D721Med (cell line): ENCODE measurements at regions not wholly inside any gene's neighbourhood (a gene's known extent, or its start where the extent isn't known, plus 50 kb on each side); places are given as distances from the start of the nearest gene placed in this dataset.

Source experiments
- DNase-seq: peaks from one replicate; pipeline ENCODE4 v3.0.0; 2011; ENCODE audit warnings: low spot score; ENCODE audit not compliant: insufficient read length
- FAIRE-seq: peaks from 2 replicates; lab custom pipeline; 2011; peaks lifted over from hg19 to GRCh38; lab: Jason Lieb, UNC
- TF ChIP-seq, protein P1 (sequence below): IDR thresholded peaks from 2 replicates; pipeline ENCODE4 v1.5.1; 2012; ENCODE audit warnings: mild to moderate bottlenecking, control low read depth; ENCODE audit not compliant: insufficient read depth; ENCODE audit errors: missing control alignments

DNA sequence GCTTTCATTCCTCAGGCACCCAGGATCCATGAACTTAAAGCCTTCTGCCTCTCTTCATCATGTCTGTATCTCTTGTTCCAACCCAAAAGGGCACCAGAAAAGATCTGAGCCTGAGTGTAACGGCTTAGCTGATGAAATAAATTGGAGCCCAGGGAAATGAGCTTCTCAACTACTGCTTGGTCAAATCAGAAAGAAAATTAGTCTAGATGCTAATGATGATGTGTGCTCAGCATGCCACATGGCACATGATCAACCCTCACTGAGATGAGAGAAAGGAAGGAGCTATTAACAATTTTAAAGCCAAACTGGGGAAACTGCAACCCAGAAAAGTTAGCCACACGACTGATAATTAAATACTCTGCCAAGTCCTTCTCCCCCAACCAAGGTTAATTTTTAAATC is 325.7 kb downstream of the CNTN3 start:
- TF ChIP-seq, protein P1, sequence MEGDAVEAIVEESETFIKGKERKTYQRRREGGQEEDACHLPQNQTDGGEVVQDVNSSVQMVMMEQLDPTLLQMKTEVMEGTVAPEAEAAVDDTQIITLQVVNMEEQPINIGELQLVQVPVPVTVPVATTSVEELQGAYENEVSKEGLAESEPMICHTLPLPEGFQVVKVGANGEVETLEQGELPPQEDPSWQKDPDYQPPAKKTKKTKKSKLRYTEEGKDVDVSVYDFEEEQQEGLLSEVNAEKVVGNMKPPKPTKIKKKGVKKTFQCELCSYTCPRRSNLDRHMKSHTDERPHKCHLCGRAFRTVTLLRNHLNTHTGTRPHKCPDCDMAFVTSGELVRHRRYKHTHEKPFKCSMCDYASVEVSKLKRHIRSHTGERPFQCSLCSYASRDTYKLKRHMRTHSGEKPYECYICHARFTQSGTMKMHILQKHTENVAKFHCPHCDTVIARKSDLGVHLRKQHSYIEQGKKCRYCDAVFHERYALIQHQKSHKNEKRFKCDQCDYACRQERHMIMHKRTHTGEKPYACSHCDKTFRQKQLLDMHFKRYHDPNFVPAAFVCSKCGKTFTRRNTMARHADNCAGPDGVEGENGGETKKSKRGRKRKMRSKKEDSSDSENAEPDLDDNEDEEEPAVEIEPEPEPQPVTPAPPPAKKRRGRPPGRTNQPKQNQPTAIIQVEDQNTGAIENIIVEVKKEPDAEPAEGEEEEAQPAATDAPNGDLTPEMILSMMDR = no peak
- FAIRE-seq (no peak), DNase-seq (no peak)

DNA sequence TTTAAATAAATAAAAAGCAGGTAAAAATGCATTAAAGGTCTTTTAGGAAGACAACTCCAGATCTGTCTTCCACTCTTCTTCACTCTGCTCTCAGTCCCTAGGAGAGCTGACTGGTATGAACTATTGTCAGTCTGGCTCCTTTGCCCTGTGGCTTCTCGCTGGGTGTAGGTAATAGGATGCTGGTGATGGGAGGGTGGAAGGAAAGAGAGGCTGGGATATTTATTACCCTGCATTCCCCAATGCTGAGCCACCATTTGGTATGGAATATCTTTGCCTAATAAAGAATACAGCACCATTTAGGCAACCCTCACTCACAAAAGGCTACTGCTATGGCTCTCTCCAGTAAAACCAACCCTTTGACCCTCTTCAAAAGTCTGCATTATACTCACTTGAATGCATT is 326.9 kb downstream of the CNTN3 start:
- FAIRE-seq = no peak
- TF ChIP-seq, protein P1 = no peak
- DNase-seq = no peak

DNA sequence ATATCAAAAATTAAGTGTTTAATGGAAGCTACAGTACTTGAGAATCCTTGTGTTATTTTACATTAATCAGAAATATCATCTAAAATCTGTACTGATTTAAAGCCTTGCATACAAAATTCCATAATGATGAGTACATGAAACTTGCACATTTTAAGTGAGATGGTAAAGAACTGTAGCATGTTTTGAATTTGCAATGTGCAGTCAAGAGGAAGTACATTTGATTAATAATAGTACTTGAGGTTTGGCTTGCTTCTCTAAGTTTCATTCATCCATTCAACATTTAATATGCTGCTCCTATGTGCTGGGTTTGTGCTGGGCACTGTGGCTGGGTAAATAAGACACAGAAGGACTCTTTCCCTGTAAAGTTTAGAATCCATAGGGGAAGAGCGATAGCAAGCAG is 332.3 kb downstream of the CNTN3 start:
- TF ChIP-seq, protein P1 = no peak
- DNase-seq (no peak), FAIRE-seq (no peak)

DNA sequence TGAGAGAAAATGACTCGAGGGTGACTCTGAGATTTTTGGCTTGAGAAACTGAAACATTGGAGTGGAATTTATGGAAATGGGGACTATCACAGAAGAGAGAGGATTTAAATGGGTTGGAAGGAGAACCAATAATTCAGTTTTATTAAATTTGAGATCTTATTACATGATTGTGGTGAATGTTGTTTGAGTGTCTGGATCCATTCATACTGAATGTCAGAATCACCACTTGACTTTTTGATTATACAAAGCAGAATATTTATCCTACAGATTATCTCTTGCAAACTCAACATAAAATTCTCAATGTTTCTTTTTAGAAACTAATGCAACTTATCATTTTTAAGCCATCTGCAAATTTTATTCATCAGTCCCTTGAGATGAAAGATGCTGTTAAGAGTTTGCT is 332.8 kb downstream of the CNTN3 start:
- TF ChIP-seq, protein P1 = no peak
- no peak for DNase-seq
- FAIRE-seq = no peak

DNA sequence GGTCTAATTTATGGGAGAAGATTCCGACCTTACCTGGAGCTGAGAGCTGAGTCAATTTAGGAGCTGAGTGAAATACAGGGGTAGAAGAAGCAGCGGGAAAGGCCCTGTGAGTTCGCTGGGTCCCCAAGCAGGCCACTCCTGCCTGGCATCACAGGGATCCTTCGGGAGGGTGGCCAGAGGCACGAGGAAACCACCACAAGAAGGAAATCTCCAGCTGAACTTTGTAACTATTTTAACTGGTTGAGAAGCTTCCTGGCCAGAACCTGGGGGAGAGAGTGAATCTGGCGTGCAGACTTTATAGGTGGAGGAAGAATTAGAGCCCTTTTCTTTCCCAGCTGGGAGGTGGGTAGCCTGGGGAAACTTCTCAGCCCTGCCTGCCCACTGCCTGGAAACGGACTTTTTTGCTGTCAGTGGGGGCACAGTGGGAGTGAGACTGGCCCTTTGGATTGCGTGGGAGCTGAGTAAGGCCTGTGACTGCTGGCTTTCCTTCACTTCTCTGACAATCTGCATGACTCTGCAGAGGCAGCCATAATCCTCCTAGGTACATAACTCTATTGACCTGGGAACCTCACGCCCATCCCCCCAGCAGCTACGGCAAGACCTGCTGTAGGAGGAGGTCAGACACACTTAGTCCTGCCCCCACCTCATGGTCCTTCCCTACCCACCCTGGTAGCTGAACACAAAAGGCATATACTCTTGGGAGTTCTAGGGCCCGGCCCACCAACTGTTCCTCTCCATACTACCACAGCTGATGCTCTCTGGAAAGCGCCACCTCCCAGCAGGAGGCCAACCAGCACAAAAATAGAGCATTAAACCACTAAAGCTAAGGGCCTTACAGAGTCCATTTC is 340.7 kb downstream of the CNTN3 start:
- FAIRE-seq (no peak), DNase-seq (no peak)
- TF ChIP-seq, protein P1 = no peak

DNA sequence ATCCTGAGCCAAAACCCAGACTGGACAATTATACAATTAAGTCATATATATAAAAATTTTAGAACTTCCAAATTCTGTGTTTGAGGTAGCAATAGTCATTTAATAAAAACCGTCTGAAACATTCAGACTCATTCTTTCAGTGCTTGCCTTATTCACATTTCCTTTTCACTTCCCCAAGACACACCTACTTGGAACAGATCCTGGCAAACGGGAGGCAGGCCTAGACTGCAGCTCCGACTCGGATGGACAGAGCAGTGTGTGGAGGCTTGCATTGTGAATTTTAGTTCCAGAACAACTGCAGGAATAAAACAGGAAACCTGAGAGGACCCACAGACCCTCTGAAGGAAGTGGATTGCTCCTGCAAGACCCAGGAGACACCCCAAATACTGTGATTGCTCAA is 341.4 kb downstream of the CNTN3 start:
- TF ChIP-seq, protein P1 = no peak
- FAIRE-seq (no peak), DNase-seq (no peak)

DNA sequence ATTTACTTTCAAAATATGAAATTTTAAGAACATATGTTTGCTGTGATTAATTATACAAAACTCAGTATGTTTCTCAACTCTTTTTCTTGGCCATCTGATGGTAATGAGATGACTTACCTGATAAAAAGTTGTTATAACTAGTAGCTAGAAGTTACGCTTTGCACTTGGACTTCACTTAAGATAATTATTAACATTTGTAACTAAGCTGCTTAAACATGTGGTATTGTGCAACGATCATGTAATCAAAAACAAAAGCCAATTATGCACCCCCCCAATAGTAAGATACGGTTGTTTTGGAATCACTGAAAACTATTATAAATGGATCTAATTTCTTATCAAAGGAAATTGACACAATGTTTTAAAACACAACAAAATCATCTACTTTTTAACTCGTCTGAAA is 342.9 kb downstream of the CNTN3 start:
- TF ChIP-seq, protein P1 = no peak
- DNase-seq (no peak), FAIRE-seq (no peak)
